A204.1 (cell line): ENCODE measurements at regions not wholly inside any gene's neighbourhood (a gene's known extent, or its start where the extent isn't known, plus 50 kb on each side); places are given as distances from the start of the nearest gene placed in this dataset.

Source experiments
- FAIRE-seq: peaks from 2 replicates; lab custom pipeline; 2012; peaks lifted over from hg19 to GRCh38; lab: Jason Lieb, UNC

- FAIRE-seq, result no peak
Measured at GRCh38 chr2:60047944-60048525, 505.4 kb downstream of the BCL11A start.

DNA sequence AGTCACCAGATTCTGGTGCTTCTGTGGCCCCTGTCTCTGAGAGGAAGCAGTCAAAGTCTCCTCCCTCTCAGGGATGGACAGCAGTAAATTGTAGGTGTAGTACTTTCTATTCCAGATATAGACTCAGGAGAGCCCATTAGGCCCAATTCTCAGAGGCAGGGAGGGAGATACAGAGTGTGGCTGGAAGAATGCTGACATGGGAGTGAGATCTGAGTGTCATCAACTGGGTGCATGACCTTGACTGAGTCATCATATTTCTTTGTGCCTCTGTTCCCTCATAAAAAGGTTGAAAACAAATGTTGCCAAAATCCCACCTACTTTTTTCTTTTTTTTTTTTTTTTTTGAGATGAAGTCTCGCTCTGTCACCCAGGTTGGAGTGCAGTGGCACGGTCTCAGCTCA is 506.1 kb downstream of the BCL11A start:
- FAIRE-seq, result no peak

DNA sequence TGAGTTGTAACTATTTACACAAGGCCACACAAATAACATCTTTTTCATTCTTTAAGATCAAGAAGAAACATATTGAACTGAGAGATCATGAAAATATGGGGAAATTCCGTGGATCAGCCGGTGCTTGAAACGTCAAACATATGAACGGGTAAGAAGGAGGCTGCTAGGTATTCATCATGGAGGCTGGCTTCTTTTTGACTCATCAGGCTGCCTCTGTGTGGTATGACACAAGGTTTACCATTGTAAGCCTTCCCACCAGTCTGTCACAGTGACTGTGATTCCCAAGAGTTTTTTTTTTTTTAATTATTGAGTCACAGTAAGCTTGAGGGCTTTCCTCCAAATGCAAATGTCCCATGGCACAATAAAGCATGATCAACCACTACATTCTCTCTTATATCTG is 506.9 kb downstream of the BCL11A start:
- no peak for FAIRE-seq

DNA sequence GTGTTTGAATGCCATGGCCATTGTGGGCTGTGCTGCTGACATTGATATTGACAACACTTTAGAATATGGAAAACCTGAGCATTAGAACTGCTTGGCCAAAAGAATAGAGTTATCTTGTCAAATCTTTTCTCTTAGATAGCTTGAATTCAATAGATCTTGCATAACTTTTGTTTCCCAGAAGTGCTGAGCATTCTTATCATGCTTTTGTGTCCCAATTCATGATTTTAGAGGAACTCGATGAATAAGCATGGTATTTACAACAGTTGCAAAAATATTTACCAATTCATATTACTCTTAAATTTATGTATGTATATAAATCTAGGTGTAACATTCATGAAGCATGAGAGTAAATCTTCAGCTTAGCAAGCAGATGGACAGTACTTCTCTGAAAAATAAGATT is 508.0 kb downstream of the BCL11A start:
- FAIRE-seq, result no peak

GRCh38 chr2:60044484-60044883 is 509.0 kb downstream of the BCL11A start:
- FAIRE-seq, result no peak

- no peak for FAIRE-seq
Measured at GRCh38 chr2:60042023-60042422, 511.4 kb downstream of the BCL11A start.

DNA sequence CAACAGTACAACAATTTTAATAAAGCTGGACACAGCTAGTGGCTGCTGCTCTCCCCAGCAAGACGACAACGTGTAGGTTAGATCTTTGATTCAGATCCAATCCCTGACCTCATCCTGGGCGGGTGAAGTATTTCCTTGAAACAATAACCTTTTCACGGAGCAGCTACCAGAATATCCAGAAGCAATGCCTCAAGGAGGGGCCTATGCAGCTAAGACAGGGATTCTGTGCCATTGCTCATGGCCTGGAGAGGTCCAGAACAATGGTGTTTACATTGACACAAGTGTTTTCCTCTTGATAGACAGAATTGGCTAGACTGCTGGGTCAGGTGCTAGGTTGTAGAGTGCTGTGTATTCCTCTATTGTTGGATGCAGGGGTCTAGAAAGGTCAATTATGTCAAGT is 520.1 kb downstream of the BCL11A start:
- FAIRE-seq, result no peak

DNA sequence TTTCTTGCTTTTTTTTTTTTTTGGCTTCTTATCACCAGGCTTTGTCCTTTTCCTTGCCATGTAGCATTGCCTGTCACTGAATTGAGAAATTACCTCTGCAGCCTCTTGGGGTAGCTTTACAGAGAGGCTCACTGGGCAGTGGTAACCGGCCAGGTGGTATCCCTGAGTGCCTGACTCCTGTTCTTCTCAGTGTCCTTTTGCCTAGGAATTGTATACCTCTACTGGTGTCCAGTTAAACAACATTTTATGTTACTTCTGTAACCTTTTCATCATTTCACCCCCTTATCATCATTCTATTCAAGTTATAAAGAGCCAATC is 523.9 kb downstream of the BCL11A start:
- FAIRE-seq, result no peak

DNA sequence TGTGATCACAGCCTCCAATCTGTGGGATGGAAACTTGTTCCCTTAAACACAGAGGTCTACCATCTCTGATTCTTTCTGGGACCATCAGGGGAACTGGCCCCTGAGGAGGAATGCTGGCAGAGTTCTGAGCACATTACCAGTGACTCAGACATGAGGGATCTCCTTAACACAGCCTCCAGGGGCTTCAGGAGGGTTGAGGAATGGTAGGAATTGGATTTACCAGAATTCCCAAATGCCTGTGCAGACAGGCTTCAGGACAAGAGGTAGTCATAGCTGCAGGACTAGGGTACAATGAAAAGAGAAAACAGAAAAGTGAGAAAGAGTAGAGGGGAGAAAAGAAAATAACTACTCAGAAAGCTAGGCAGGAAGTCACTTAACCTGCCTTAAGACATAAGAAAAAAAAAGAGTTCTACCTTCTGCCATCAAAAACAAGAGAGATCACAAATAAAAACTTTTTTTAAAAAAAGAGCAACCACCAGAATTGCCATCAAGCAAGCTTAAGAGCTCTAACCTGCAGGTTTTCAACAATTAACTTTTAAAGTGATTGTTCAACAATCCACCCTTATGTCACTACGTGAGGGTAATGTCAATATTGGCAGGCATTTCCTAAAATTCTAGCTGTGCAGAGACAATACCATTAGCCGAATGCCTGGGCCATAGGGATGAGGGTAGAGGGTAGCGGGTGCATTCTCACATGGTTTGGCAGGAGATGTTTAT is 524.4 kb downstream of the BCL11A start:
- no peak for FAIRE-seq

DNA sequence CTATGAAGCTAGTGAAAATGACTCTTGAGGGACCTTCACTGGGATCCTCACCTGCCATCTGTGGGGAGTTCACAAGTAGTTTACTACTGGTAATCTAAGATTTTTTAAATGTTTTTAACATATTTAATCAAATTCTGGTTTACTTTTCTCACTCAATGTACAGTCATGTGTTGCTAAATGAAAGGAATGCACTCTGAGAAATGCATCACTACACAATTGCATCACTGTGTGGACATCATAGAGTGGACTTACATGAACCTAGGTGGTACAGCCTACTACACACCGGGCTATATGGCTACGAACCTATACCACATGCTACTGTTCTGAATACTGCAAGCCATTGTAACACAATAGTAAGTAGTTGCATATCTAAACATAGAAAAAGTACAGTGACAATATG is 528.0 kb downstream of the BCL11A start:
- no peak for FAIRE-seq

GRCh38 chr2:60023256-60023985 is 530.0 kb downstream of the BCL11A start:
- FAIRE-seq, result no peak

DNA sequence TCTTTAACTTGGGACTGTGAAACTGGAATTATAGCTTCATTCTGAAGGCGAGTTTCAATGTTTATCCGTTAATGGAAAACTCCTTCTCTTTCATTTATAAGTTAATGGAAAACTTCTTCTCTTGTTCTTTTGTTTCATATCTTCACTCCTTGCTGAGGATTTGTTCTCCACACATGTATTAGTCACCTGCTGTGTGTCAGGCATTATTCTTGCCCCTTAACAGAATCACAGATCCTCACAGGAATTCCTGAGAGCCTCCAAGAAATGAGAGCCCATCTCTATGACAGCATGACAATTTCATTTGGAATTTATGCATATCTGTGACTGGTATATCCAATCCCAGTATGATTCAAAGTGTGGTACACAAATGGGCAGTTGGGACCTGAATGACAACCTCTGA is 545.8 kb downstream of the BCL11A start:
- FAIRE-seq, result no peak

- no peak for FAIRE-seq
Measured at GRCh38 chr2:60003076-60003475, 550.4 kb downstream of the BCL11A start.

- no peak for FAIRE-seq
Measured at GRCh38 chr2:60002183-60002867, 551.1 kb downstream of the BCL11A start.

GRCh38 chr2:60000686-60001085 is 552.8 kb downstream of the BCL11A start:
- no peak for FAIRE-seq

GRCh38 chr2:59998324-59998723 is 555.1 kb downstream of the BCL11A start:
- no peak for FAIRE-seq

GRCh38 chr2:59997371-59997770 is 556.1 kb downstream of the BCL11A start:
- FAIRE-seq, result no peak

DNA sequence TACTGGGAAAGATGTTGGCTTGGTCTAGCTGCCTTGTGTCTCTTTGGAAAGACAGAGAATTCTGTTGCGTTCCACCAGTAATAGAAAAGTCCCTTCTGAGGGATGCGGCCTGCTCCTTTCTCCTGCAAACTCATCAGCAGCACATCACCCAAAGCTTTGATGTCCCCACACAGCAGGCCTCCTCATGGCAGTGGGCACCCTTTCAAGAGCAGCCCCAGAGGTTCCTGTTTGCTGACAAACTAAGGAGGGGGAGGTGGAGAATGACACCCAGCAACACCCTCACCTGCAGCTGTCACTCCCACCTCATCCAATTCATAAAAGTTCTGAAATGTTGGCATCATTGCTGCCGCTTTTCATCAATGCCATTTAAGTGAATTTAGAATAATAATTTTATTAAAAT is 556.6 kb downstream of the BCL11A start:
- FAIRE-seq, result no peak

- no peak for FAIRE-seq
Measured at GRCh38 chr2:59993726-59994125, 559.7 kb downstream of the BCL11A start.

GRCh38 chr2:59988341-59988740 is 565.1 kb downstream of the BCL11A start:
- FAIRE-seq, result no peak

- no peak for FAIRE-seq
Measured at GRCh38 chr2:59986511-59986910, 566.9 kb downstream of the BCL11A start.

- FAIRE-seq, result no peak
Measured at GRCh38 chr2:59985923-59986322, 567.5 kb downstream of the BCL11A start.

DNA sequence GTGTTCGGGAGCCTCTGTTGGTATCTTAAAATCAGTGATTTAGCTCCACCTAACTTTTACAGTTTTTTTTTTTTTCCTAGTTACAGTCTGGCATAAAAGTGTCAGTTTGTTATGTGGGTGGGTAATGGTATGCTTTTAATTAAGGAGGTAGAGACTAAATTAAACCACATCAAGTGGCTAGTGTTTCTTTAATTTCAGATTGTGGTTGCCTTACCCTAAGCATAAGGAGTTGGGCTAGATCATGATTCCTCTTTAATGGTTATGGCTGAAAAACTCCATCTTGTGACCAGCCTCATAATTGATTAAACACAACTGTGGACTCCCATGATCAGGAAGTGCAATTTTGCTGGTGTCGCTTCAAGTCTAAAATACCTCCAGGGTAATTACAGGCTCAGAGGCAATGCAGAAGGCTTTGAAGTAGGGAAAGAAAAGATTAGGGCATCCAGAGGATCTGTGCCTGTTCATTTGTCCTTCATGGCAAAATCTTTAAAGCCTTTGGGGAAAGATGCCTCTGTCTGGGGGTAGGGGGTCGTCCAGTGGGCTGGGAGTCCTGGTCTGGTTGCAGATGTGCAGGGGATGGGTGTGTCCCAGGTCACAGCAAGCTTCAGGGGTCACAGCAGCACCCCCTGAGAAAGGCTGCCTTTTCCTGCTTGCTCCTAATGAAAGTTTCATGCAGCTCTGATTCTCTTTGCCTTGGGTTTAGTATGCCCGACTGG is 579.2 kb downstream of the BCL11A start:
- no peak for FAIRE-seq
